ENCODE measurements at regions not wholly inside any gene's neighbourhood (a gene's known extent, or its start where the extent isn't known, plus 50 kb on each side); places are given as distances from the start of the nearest gene placed in this dataset.

DNA sequence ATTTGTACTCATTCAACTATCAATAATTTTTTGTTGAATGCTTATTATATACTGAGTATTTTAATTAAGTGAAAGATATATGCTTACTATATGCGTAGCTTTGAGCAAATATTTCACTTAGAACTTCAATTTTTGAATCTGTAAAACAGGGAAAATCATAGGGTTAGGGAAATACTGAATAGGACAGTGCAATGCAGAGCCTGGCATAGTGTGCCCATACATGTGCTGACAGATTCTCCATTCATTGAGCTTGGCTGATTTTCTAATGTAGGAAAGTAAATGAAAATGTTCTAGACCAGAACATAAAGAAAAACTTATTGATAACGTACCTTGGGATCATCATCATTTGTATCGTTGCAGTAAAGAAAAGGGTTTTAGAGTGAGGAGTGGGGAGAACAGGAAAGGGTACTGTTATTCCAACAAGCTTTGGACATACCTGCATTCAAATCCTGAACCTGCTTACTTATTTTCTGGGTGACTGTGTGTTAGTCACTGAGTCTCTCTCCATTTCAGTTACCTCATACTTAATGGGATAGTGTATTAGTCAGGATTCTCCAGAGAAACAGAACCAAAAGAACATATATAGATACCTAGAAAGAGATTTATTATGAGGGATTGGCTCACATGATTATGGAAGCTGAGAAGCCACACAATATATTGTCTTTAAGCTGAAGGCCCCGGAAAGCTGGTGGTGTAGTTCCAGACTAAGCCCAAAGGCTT lies 436.4 kb downstream of the ADAMTS20 start:
- TF ChIP-seq, protein P1, sequence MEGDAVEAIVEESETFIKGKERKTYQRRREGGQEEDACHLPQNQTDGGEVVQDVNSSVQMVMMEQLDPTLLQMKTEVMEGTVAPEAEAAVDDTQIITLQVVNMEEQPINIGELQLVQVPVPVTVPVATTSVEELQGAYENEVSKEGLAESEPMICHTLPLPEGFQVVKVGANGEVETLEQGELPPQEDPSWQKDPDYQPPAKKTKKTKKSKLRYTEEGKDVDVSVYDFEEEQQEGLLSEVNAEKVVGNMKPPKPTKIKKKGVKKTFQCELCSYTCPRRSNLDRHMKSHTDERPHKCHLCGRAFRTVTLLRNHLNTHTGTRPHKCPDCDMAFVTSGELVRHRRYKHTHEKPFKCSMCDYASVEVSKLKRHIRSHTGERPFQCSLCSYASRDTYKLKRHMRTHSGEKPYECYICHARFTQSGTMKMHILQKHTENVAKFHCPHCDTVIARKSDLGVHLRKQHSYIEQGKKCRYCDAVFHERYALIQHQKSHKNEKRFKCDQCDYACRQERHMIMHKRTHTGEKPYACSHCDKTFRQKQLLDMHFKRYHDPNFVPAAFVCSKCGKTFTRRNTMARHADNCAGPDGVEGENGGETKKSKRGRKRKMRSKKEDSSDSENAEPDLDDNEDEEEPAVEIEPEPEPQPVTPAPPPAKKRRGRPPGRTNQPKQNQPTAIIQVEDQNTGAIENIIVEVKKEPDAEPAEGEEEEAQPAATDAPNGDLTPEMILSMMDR (IDR thresholded peaks at IDR 0.05), result no peak
- TF ChIP-seq POLR2AphosphoS5 (IDR thresholded peaks at IDR 0.05), result no peak
- no peak for TF ChIP-seq POLR2A (IDR thresholded peaks at IDR 0.05)

Measured in prostate gland (tissue), 2 donors.